HG03439 (cell line): ENCODE measurements at regions not wholly inside any gene's neighbourhood (a gene's known extent, or its start where the extent isn't known, plus 50 kb on each side); places are given as distances from the start of the nearest gene placed in this dataset.

Experiments used
- ATAC-seq: cut with Tn5 transposase; IDR thresholded peaks from one replicate; pipeline ENCODE4 v1.9.1; 2021; ENCODE audit warnings: mild to moderate bottlenecking, moderate library complexity; ENCODE audit not compliant: unreplicated experiment

DNA sequence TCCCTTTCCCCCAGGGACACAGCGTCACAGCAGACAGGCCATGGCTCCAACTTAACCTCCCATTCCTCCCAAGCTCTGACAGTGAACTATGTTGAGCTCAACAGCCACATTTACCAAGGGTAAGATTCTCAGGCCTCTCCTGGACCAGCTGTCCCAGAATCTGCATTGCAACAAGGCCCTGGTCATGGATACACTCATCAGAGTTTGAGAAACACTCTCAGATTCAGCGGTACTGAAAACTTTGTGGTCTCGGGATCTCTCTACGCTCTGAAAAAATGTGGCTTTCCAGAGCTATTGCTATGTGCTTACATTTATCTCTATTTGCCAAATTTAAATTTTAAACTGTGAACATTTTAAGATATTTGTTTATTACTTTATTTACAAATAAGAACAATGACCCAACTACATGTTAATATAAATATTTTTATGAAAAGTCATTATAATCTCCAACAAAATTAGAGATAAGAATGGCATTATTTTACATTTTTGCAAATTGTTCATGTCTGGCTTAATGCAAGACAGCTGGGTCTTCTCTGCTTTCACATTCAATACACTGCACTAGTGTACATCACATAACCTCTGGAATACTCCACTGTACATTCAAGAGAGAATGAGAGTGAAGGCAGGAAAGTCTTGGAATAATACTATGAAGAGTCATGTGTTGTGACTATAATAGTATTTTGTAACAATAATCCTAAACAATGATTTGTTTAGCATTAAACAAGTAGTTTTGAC is 190.9 kb upstream of the PITRM1 start:
- ATAC-seq = no peak

DNA sequence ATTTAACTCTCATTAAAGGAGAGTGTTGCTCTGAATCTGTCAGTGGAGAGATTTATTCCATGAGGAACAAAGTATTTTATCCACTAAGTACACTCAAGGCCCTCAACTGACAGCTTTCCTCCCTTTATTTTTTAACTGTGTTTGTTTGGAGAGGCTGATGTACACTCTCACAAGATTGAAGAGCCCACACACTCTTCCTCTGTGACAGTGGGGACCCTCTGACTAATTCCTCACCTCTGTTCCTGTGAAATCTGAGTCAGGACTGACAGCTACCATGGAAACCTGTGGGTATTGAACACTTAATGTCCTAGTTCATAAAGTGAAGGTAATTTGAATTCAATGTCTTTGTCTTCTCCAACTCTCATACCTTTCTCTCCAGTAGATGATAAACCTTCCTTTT is 189.8 kb upstream of the PITRM1 start:
- no peak for ATAC-seq

DNA sequence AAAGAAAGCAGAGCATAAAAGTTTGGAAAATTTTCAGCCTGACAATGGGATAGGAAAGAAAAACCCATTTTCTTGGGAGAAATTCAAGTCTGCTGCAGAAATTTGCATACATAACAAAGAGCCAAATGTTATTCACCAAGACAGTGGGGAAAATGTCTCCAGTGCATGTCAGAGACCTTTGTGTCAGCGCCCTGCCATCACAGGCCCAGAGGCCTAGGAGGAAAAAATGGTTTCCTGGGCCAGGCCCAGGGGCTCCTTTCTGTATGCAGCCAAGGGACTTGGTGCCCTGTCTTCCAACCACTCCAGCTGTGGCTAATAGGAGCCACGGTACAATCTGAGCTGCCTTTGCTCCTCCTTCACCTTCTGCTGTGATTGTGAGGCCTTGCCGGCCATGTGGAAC is 189.1 kb upstream of the PITRM1 start:
- no peak for ATAC-seq

DNA sequence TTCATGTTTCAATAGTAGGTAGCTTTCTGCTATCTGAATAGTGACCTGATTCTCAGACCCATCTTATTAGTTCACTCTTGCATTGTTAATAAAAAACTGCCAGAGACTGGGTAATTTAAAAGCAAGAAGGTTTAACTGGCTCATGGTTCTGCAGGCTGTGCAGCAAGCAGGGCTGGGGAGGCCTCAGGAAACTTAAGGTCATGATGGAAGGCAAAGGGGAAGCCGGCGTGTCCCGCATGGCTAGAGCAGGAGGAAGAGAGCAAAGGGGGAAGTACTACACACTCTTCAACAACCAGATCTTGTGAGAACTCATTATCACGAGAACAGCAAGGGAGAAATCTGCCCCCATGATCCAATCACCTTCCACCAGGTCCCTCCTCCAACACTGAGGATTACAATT is 185.2 kb upstream of the PITRM1 start:
- ATAC-seq = no peak

DNA sequence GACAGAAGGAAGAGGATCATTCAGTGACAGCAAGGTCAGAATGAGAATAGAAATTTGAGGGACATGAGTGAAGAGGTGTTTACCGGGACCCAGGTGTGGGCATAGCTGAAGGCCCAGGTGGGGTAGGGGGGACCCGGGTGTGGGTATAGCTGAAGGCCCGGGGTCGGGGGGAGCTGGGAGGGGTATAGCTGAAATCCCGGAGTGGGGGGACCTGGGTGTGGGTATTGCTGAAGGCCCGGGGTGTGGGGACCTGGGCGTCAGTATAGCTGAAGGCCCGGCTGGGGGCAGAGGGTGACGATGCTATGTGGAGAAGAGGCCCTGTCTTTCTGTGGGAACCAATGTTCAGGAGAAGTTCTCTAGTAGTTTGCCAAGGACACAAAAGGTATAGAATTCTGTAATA is 183.0 kb upstream of the PITRM1 start:
- no peak for ATAC-seq

DNA sequence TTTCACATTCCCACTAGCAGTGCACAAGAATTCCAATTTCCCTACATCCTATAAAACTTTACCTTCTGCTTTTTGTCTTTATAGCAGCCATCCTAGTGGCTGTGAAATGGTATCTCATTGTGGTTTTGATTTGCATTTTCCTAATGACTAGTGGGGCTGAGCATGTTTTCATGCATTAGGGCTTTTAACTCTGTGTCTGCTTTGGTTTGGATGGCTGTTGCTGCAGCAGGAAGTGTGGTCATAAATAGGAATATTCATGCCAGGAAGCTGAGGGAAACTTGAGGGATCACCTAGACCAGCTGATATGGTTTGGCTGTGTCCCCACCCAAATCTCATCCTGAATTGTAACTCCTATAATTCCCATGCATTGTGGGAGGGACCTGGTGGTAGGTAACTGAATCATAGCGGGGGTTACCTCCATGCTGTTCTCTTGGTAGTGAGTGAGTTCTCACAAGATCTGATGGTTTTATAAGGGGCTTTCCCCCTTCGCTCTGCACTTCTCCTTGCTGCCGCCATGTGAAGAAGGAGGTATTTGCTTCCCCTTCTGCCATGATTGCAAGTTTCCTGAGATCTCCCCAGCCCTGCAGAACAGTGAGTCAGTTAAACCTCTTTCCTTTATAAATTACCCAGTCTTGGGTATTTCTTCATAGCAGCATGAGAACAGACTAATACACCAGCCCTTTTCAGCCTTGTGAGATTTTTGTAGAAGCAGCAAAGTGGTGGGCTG is 181.8 kb upstream of the PITRM1 start:
- ATAC-seq = no peak

DNA sequence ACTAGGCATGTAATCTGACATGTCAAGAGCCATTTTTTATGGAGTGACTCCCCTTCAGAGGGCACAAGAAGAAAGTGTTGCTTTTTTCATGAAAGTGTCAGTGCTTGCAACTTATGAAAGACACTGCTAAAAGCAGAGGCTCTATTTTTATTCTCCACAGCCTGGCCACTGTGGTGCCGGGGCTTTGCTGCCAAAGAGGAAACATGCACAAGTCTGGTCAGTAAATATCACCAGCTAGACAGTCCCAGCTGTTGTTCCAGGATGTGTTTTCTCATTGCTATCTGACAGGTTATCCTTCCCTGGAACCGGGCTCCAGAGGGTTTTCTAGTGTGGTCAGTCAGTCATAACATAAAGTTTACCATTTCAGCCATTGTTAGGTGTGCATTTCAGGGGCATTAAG is 180.7 kb upstream of the PITRM1 start:
- ATAC-seq = no peak

DNA sequence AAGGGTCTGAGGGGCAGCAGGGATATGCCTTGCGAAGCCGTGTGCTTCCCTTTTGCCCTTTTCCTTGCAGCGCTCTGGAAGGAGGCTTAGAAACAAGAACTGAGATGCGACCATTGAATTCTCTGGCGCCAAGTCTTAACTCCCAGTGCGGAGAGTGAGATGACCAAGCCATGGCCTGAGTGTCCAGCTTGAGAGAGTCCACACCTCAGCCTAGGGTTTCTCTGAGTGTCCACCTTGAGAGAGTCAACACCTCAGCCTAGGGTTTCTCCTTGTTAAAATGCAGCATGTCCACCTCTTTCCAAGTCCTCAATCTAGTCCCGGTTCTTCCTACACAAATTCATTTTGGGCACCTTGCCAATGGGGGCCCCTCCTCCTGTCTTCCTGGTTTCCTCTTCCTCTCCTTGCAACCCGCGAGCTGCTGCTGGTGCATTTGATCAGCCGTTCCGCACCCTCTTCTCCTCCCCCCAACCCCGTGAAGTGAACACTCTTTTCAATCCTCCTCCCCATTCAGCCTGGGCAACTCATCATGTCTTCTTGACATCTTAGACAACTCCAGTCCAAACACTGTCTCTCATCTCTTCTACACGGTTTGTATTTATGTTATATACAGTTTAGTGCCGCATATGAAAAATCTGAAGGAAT is 178.2 kb upstream of the PITRM1 start:
- no peak for ATAC-seq

DNA sequence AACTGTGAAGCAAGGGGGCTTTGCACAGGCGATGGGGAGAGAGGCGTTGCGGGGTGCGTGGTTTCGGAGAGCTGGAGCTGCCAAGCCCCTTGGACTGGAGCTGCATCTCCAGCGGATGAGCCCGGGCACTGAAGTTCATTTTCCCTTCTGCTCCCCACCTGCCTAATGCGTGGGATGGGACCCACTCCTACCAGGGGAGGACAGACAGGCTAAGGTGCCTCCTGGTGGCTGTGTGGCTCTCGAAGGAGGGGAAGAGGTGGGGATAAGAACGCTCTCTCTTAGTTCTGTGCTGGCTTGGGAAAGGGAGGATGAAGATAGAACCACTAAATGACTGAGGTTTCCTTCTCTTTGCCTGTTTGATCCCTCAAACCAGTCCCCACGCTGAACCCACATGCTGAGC is 177.6 kb upstream of the PITRM1 start:
- ATAC-seq = no peak

DNA sequence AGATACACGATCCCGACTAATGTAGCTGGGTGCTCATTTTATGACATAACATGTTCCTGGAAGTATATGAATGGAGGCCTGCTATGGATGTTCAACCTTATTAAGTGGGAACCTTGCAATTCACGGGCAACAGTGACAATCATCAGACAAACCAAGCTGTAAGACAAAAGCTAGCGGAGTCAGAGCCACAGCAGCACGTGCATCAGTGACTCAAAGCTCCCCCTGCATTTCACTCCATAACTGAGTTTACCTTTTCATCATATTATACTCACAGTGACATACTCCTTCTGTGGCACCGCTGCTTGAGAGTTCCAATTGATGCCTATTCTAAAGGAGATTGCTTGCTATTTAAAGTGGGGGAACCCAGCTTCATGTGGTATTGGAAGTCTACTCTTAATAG is 176.0 kb upstream of the PITRM1 start:
- ATAC-seq = no peak

DNA sequence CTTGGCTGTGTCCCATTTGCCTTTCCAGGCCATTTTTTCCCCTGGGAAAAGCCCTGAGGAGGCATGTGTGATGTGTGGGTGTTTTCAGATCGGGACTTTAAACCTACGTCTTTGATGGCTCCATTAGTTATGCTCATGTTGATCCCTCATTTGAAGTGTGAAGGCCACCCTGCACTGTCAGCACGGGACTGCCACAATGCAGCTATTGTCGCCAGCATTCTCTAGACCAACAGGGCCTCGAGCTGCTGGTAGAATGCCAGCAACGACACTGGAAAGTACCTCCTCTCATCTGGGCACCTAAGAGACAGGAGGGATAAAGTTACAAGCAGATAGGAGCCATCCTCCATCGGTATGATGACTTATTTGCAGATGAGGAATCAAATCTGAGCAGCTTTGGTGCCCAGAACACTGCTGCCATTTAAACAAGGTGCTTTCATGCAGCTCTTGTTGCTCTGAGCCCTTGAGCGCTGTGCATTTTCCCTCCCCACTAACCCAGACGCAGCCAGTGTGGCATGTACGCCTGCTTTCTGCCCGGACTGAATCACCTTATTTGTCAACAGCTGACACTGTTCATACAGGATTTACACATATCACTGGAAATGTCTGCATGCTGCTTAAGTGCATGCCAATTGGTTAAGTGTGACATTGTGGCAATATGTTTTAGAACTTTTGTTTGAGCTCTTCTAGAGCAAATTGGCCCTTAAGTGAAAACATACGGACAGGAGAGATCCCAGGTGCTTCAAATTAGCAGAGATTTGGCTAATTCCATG is 175.0 kb upstream of the PITRM1 start:
- no peak for ATAC-seq

DNA sequence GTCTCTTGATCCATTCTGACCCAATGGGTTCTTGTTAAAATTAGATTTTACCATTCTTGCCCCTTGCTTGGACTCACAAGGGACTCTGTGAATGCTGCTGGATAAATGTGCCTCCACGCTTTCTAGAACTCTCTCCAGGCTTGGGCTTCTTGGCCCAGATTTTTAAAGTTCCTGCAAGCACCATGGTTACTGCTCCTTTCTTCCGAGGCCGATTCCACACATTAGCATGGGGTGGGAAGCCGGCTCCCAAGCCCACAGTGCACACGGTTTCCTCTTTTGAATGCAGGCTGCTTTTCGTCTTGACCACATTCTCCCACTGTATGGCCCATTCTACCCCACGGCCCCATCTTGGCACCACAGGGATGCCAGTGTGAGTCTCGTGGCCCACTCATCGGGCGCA is 174.3 kb upstream of the PITRM1 start:
- ATAC-seq = no peak

DNA sequence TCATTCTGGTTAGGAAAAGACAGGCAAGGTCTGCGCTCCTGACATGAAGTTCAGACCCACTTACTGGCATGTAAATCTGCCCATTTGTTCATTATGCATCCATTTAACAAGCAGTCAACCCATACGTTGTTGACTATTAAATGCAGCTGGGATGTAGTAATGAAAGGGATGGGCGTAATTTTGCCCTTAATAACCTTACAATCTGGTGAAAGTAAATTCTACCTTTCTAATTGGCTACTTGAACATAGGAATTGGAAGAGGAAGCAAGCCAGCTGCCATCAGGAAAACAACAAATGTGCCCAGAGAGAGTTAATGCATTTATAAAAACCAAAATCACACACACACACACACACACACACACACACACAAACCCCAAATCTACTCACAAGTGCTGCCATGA is 170.2 kb upstream of the PITRM1 start:
- ATAC-seq = no peak

DNA sequence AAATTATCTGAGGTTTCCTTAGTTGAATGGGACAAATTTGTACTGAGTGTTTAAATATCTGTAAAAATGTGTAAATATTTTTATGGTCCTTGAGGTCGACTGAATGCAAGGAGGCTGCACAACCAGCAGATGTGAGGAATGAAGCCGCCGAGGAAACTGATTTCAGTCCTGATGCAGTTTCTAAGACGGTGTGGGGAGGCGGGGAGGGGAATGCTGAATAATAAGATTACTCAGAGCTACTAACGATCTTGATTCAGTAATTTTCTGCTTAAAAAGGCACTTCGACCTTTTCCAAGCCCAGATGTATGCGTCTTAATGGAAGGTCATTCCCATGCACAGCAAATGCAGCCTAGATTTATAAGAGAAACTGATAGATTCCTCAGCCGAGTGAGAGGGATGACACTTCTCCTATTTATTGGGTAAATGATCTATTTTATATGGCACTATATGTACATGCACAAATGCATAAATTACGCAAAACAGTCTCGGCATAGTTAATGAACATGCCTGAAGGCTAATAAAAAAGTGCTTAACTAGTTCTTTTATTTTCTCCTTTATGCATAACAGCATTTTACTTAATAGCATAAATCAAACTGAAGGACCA is 167.6 kb upstream of the PITRM1 start:
- ATAC-seq = no peak

DNA sequence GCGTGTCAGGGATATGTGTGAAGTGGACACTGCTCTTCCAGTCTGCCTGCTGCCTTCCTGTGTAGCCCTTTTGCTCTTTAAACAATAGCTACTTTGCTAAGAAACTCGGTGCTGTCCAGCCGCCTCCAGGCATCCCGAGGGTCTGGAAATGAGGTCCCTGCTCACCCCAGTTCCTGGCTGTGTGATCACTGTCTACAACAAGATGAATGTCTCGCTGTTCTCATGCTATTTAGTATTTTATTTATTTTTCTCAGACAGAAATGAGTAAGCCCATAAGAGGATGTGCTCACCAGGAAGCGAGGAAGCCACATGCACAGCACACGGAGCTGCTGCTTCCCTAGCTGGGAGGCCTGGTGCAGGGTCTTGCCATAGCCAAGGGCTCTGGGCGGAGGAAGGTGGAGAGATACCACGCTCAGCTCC is 167.0 kb upstream of the PITRM1 start:
- no peak for ATAC-seq

DNA sequence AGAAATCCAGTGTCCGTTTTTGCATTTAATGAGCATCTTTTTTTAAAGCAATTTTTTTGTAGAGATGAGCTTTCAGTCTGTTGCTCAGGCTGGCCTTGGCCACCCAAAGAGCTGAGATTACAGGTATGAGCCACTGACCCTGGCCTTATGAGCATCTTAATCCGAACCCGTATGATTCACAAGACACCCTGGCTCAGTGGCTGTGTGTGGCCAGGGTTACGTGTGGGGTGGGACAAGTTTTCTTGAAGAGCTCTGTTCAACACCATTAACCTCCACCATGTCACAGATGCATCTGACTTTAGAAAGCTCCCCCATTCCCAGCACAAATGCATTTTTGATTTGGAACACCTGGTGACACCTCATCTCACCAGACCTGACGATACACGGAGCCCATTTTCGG is 166.5 kb upstream of the PITRM1 start:
- no peak for ATAC-seq

DNA sequence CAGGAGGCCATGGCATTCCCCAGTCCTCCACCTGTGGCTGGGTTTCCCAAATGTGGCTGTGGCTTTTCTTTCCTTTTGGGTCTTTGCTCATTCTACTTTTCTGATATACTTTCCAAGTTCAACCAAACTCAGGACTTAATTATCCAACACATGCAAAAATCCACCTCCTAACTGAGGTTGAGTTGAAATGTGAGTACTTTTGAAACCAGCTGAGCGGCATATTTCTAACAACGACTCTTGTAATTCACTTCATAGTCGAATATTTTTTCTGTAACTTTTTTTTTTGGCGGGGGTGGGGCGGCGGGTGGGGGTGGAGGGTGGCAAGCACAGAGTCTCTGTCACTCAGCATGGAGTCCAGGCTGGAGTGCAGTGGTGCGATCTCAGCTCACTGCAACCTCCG is 165.2 kb upstream of the PITRM1 start:
- no peak for ATAC-seq

DNA sequence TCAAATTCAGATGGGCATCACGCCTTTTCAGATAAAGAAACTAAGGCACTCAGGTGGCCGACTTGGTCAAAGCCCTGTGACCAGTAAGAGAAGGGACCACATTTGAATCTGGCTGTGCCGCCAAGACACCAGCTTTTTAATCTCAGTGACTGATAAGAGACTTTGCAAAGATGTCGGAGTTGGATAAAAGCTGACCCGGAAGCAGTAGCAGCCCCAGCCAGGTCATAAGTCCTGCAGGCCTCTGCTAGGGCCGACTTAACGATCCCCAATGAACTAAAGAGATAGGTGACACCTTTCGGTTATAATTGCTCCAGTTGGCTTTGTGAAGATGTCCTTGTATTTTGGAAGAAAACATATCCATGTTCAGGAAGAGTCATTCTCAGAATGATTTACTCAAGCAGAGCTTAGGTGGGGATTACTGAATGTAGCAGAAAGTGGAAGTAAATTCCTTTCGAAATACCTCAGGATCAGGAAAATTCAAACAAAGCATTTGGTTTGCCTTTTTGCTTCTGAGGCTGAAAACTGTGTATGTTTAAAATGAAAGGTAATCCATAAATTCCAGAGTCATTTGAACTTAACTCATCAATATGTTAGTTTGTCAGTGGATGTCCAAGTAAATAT is 164.2 kb upstream of the PITRM1 start:
- no peak for ATAC-seq

DNA sequence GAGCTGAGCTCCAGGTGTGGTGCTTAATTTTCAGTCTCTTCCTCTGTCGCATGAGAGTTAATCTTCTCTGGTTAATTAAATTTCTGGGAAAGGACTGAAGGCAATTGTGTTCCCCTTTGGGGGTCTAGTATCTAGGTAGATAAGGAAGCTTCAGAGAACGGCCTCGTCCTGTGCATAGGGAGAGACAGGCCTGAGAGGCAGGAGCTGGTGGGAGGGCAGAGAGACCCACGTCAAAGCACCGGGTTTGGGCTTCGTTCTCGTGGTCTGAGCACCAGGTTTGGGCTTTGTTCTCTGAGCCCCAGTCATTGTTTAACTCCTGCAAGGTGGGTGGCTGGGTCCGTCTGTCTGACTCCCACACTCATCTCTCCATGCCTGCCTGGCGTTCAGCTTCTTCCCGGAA is 160.8 kb upstream of the PITRM1 start:
- ATAC-seq = no peak

DNA sequence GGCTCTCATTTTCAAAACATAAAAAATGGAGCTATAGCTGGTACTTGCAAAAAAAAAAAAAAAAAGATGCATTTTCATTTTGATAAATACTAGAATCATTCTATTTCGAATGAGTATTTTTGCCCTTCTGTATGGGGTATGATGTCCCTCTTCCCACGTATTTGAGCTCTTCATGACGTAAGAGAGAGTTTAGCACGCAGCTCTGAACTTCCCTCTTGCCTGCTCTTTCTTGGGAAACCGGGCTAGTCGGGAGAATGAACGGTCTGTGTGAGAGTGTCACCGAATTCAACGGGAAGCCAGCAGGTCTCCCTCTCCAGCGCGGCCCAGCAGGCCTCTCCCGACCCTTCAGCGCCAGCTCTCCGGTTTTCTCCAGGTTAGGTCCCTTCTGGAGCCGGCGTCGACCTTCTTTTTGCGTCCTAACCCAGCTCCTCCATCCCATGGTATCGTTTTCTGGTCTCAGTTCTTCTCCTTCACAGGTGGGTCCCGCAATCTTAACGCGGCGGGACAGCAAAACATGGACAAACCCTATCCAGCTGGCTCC is 159.2 kb upstream of the PITRM1 start:
- no peak for ATAC-seq
